HG02610 (cell line): ENCODE measurements at regions not wholly inside any gene's neighbourhood (a gene's known extent, or its start where the extent isn't known, plus 50 kb on each side); places are given as distances from the start of the nearest gene placed in this dataset.
"Not testable (repeated sequence)": the region's sequence is repeated elsewhere in the genome, so short reads cannot be mapped to it uniquely, and the experiment has no call there.

ENCODE experiments used
- ATAC-seq: cut with Tn5 transposase; IDR thresholded peaks from one replicate; pipeline ENCODE4 v1.9.1; 2021; ENCODE audit warnings: mild to moderate bottlenecking, moderate library complexity; ENCODE audit not compliant: unreplicated experiment

- ATAC-seq: not testable (repeated sequence)
These were observed 84.3 kb upstream of the FANCL start for GRCh38 chr2:58325296-58325895.

GRCh38 chr2:58319481-58319880, 78.4 kb upstream of the FANCL start:
- no peak for ATAC-seq

GRCh38 chr2:58318949-58319348, 77.8 kb upstream of the FANCL start:
- not testable (repeated sequence) for ATAC-seq

- no peak for ATAC-seq
These were observed 72.8 kb upstream of the FANCL start for GRCh38 chr2:58313926-58314325.

GRCh38 chr2:58308435-58308834, 67.3 kb upstream of the FANCL start:
- no peak for ATAC-seq

- no peak for ATAC-seq
These were observed 63.7 kb upstream of the FANCL start for GRCh38 chr2:58304843-58305242.

- no peak for ATAC-seq
These were observed 58.0 kb upstream of the FANCL start for GRCh38 chr2:58299123-58299522.

GRCh38 chr2:58293056-58293455, 51.9 kb upstream of the FANCL start:
- ATAC-seq: no peak

GRCh38 chr2:58291726-58292438, 50.8 kb upstream of the FANCL start:
- no peak for ATAC-seq
